NT2/D1 (cell line): ENCODE measurements at regions not wholly inside any gene's neighbourhood (a gene's known extent, or its start where the extent isn't known, plus 50 kb on each side); places are given as distances from the start of the nearest gene placed in this dataset.

ENCODE experiments used
- YY1 ChIP-seq: IDR thresholded peaks from 2 replicates; pipeline ENCODE4 v1.6.1; 2011; ENCODE audit not compliant: insufficient read length, insufficient read depth
- ZNF274 ChIP-seq: IDR thresholded peaks from 2 replicates; pipeline ENCODE4 v1.6.1; 2011; ENCODE audit warnings: mild to moderate bottlenecking, low read depth, low read length

GRCh38 chr6:23034926-23035325, 465.6 kb downstream of the HDGFL1 start:
- TF ChIP-seq ZNF274, result no peak
- TF ChIP-seq YY1, result no peak
